Hepatocyte (in vitro differentiated cells): ENCODE measurements at regions not wholly inside any gene's neighbourhood (a gene's known extent, or its start where the extent isn't known, plus 50 kb on each side); places are given as distances from the start of the nearest gene placed in this dataset.

Source experiments
- DNase-seq: peaks from one replicate; pipeline ENCODE4 v3.0.0-alpha.2; 2016; ENCODE audit warnings: low spot score
- H2AFZ ChIP-seq: fragments of 200-600 bp; sonication (generic); 2 replicates; pipeline ENCODE4 v1.6.0; 2016; ENCODE audit warnings: antibody characterized with exemption, mild to moderate bottlenecking
- H3K27ac ChIP-seq: fragments of 200-600 bp; sonication (generic); 2 replicates; pipeline ENCODE4 v1.5.1; 2016; ENCODE audit warnings: mild to moderate bottlenecking
- H3K27me3 ChIP-seq: fragments of 200-600 bp; sonication (generic); 2 replicates; pipeline ENCODE4 v1.6.1; 2016
- H3K36me3 ChIP-seq: fragments of 200-600 bp; sonication (generic); replicated peaks from 2 replicates; pipeline ENCODE4 v1.5.1; 2016; ENCODE audit warnings: low read depth; ENCODE audit not compliant: insufficient read depth
- H3K4me1 ChIP-seq: fragments of 200-600 bp; sonication (generic); 2 replicates; pipeline ENCODE4 v1.5.1; 2016; ENCODE audit warnings: mild to moderate bottlenecking, moderate library complexity; ENCODE audit not compliant: insufficient read depth
- H3K4me2 ChIP-seq: fragments of 200-600 bp; sonication (generic); 2 replicates; pipeline ENCODE4 v1.6.0; 2016
- H3K4me3 ChIP-seq: fragments of 200-600 bp; sonication (generic); 2 replicates; pipeline ENCODE4 v1.5.1; 2016; ENCODE audit warnings: mild to moderate bottlenecking
- H3K79me2 ChIP-seq: fragments of 200-600 bp; sonication (generic); 2 replicates; pipeline ENCODE4 v1.6.0; 2017; ENCODE audit warnings: mild to moderate bottlenecking
- H3K9me2 ChIP-seq: fragments of 200-600 bp; sonication (generic); replicated peaks from 2 replicates; pipeline ENCODE4 v1.6.0; 2017; ENCODE audit warnings: mild to moderate bottlenecking; ENCODE audit not compliant: insufficient read depth
- H3K9me3 ChIP-seq: fragments of 200-600 bp; sonication (generic); 2 replicates; pipeline ENCODE4 v1.5.1; 2016; ENCODE audit warnings: low read depth, mild to moderate bottlenecking
- H4K20me1 ChIP-seq: fragments of 200-600 bp; sonication (generic); 2 replicates; pipeline ENCODE4 v1.6.0; 2016; ENCODE audit warnings: mild to moderate bottlenecking; ENCODE audit not compliant: insufficient read depth, poor library complexity, severe bottlenecking
- EZH2 ChIP-seq: fragments of 200-600 bp; sonication (generic); IDR thresholded peaks from 2 replicates; pipeline ENCODE4 v1.6.1; 2016; ENCODE audit warnings: antibody characterized with exemption, mild to moderate bottlenecking, borderline replicate concordance
- EZH2phosphoT487 ChIP-seq: fragments of 200-600 bp; sonication (generic); IDR thresholded peaks from one replicate; pipeline ENCODE4 v1.6.1; 2018; ENCODE audit warnings: antibody characterized with exemption, mild to moderate bottlenecking, low read depth, moderate library complexity; ENCODE audit not compliant: unreplicated experiment, severe bottlenecking
- WGBS: methylation state at CpG from one replicate; pipeline ENCODE4 v1.1.6; 2016; ENCODE audit warnings: low lambda C conversion rate; ENCODE audit errors: missing lambda C conversion rate; 5-methylcytosine and 5-hydroxymethylcytosine counted together
- TF ChIP-seq, protein P1 (sequence below): fragments of 200-600 bp; sonication (generic); IDR thresholded peaks from 2 replicates; pipeline ENCODE4 v1.5.1; 2016; ENCODE audit warnings: antibody characterized with exemption, mild to moderate bottlenecking; ENCODE audit not compliant: poor library complexity

DNA sequence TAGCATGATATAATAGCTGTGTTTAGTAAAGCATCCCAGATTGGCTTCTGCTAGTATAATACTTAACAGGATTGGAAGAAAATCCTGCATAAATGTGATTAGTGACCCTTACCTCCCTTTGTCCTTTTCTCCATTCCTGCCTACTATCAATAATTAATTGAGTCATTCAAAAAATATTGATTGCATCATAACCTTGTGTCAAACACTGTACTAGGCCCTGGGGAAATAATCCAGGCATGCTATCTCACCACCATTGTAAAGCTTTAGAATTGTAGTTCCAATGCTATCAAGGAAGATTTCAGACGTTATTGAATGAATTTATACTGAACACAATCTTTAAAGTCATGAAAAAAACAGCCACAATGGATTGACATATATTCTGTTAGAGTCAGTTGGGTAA, 378.6 kb upstream of the DDHD1 start:
- 66% methylated on average over 1 of the region's 1 CpG for WGBS

DNA sequence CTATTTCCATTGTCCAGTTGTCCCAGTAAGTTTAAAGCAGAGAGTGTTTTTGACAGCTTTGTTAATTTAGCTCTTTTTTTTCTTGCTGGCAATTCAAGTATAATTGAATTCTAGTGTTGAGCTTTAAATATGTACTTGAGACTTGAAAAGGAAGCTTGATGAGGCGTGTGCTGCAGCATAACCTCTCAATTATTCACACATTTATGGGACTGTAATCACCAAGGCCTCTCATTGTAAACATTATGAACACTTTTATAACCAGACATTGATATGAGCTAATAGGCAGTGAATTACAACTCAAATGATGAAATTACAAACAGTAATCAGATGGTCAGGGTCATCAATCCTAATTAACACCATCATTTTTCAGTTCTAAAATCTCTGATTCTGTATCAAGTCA, 378.0 kb upstream of the DDHD1 start:
- Histone ChIP-seq H3K9me2 (no peaks in the 10 kb centered on the region), H3K4me1 (peaks cover 3% of the 10 kb centered on the region), H4K20me1 (no peaks in the 10 kb centered on the region), H3K9me3 (no peaks in the 10 kb centered on the region), H3K36me3 (no peaks in the 10 kb centered on the region), H3K4me3 (no peak overlapping the region), H3K27me3 (no peaks in the 10 kb centered on the region), H3K27ac (no peak overlapping the region), H2AFZ (no peak overlapping the region), H3K4me2 (no peak overlapping the region), H3K79me2 (no peaks in the 10 kb centered on the region)
- WGBS: 62% methylated on average over 1 of the region's 1 CpG
- DNase-seq: no peak
- TF ChIP-seq EZH2phosphoT487 (no peak), EZH2 (no peak)
- TF ChIP-seq, protein P1, sequence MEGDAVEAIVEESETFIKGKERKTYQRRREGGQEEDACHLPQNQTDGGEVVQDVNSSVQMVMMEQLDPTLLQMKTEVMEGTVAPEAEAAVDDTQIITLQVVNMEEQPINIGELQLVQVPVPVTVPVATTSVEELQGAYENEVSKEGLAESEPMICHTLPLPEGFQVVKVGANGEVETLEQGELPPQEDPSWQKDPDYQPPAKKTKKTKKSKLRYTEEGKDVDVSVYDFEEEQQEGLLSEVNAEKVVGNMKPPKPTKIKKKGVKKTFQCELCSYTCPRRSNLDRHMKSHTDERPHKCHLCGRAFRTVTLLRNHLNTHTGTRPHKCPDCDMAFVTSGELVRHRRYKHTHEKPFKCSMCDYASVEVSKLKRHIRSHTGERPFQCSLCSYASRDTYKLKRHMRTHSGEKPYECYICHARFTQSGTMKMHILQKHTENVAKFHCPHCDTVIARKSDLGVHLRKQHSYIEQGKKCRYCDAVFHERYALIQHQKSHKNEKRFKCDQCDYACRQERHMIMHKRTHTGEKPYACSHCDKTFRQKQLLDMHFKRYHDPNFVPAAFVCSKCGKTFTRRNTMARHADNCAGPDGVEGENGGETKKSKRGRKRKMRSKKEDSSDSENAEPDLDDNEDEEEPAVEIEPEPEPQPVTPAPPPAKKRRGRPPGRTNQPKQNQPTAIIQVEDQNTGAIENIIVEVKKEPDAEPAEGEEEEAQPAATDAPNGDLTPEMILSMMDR: no peak

More for the DNA sequence above, 378.6 kb upstream of the DDHD1 start:
- Histone ChIP-seq H3K79me2 (no peaks in the 10 kb centered on the region), H3K4me3 (no peak overlapping the region), H3K27ac (peak overlapping the region; percentile 13), H4K20me1 (no peaks in the 10 kb centered on the region), H3K27me3 (no peaks in the 10 kb centered on the region), H3K36me3 (no peaks in the 10 kb centered on the region), H3K9me3 (no peaks in the 10 kb centered on the region), H3K4me1 (peaks cover 3% of the 10 kb centered on the region), H3K9me2 (no peaks in the 10 kb centered on the region), H3K4me2 (no peak overlapping the region), H2AFZ (no peak overlapping the region)
- no peak for DNase-seq
- TF ChIP-seq, protein P1: no peak
- TF ChIP-seq EZH2: no peak
- TF ChIP-seq EZH2phosphoT487: no peak

DNA sequence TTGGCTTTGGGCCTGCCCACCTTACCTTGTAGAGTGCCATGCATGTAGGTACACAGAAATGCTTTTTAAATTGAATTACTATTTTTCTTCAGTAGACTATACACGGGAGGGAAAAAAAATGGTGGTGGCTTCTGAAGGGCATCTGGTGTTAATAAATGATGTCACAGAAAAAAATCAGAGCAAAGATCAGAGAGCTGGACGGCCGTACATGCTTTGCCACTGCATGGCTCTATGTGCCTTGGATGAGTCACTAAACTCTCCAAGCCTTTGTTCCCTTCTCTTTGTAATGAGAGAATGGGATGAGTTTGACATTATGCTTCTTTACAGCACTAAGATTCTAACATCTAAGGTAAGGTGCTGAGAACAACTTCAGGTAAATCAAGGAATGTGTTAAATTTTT, 376.4 kb upstream of the DDHD1 start:
- 73% methylated on average over 3 of the region's 3 CpGs for WGBS
- no peaks in the 10 kb centered on the region for H4K20me1 ChIP-seq
- H3K27me3 ChIP-seq: no peaks in the 10 kb centered on the region
- H2AFZ ChIP-seq: no peak overlapping the region
- H3K9me2 ChIP-seq: no peaks in the 10 kb centered on the region
- peaks cover 3% of the 10 kb centered on the region for H3K4me1 ChIP-seq
- no peak overlapping the region for H3K4me3 ChIP-seq
- no peak overlapping the region for H3K27ac ChIP-seq
- no peak for DNase-seq
- no peaks in the 10 kb centered on the region for H3K79me2 ChIP-seq
- no peaks in the 10 kb centered on the region for H3K36me3 ChIP-seq
- no peak overlapping the region for H3K4me2 ChIP-seq
- H3K9me3 ChIP-seq: no peaks in the 10 kb centered on the region
- TF ChIP-seq EZH2phosphoT487 (no peak), EZH2 (no peak)
- TF ChIP-seq, protein P1: no peak

DNA sequence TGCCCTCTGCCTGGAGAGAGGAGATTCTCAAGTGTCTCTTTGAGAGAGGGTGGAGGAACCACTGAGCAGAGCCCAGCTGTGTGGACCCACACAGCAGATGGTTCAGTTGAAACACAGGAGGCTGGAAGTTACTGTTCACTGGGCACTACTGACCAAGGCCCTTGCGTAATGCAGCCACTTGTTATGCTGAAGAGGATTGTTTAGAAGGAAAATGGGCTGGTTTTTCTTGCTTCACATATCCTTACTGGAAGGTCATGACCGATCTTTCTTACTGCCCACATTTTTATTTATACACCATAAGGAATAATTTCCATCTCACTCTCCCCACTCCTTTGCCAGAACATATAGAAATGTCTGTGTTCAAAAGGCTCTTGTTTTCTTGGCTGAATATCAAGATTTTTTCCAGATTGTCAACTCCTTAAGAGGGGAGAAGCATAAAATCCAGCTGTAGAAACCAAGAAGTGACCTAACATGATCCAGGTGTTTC, 375.1 kb upstream of the DDHD1 start:
- H2AFZ ChIP-seq: no peak overlapping the region

More for the DNA sequence above, 375.1 kb upstream of the DDHD1 start:
- no peak for DNase-seq
- Histone ChIP-seq H3K36me3 (no peaks in the 10 kb centered on the region), H3K27ac (peak overlapping the region; percentile 25), H4K20me1 (no peaks in the 10 kb centered on the region), H3K4me1 (peaks cover 3% of the 10 kb centered on the region), H3K79me2 (no peaks in the 10 kb centered on the region), H3K27me3 (no peaks in the 10 kb centered on the region), H3K9me3 (no peaks in the 10 kb centered on the region), H3K4me2 (no peak overlapping the region), H3K4me3 (no peak overlapping the region), H3K9me2 (no peaks in the 10 kb centered on the region)
- WGBS: 77% methylated on average over 2 of the region's 2 CpGs
- TF ChIP-seq, protein P1: no peak
- TF ChIP-seq EZH2: no peak
- no peak for TF ChIP-seq EZH2phosphoT487
